ENCODE measurements at regions not wholly inside any gene's neighbourhood (a gene's known extent, or its start where the extent isn't known, plus 50 kb on each side); places are given as distances from the start of the nearest gene placed in this dataset.
"Not testable (repeated sequence)": the region's sequence is repeated elsewhere in the genome, so short reads cannot be mapped to it uniquely, and the experiment has no call there.

GRCh38 chr3:106276151-106276550, 407.3 kb upstream of the CBLB start:
- no peak for DNase-seq

- no peak for DNase-seq
Measured at GRCh38 chr3:106276755-106277612, 408.2 kb upstream of the CBLB start.

GRCh38 chr3:106277731-106278130, 408.9 kb upstream of the CBLB start:
- no peak for DNase-seq

- DNase-seq = no peak
Measured at GRCh38 chr3:106281221-106281620, 412.4 kb upstream of the CBLB start.

- DNase-seq = no peak
Measured at GRCh38 chr3:106282943-106283342, 414.1 kb upstream of the CBLB start.

GRCh38 chr3:106288781-106289180, 420.0 kb upstream of the CBLB start:
- no peak for DNase-seq

- DNase-seq = no peak
Measured at GRCh38 chr3:106290304-106290997, 421.6 kb upstream of the CBLB start.

- no peak for DNase-seq
Measured at GRCh38 chr3:106293161-106293560, 424.3 kb upstream of the CBLB start.

GRCh38 chr3:106294121-106294520, 425.3 kb upstream of the CBLB start:
- DNase-seq = no peak

- no peak for DNase-seq
Measured at GRCh38 chr3:106296062-106296461, 427.2 kb upstream of the CBLB start.

- DNase-seq = no peak
Measured at GRCh38 chr3:106299300-106300098, 430.7 kb upstream of the CBLB start.

GRCh38 chr3:106302451-106303221, 433.8 kb upstream of the CBLB start:
- DNase-seq = no peak

- no peak for DNase-seq
Measured at GRCh38 chr3:106303766-106304165, 435.0 kb upstream of the CBLB start.

GRCh38 chr3:106305127-106305526, 436.3 kb upstream of the CBLB start:
- DNase-seq = no peak

- DNase-seq = no peak
Measured at GRCh38 chr3:106305882-106306435, 437.1 kb upstream of the CBLB start.

- no peak for DNase-seq
Measured at GRCh38 chr3:106309274-106309673, 440.5 kb upstream of the CBLB start.

GRCh38 chr3:106309798-106310197, 441.0 kb upstream of the CBLB start:
- not testable (repeated sequence) for DNase-seq

GRCh38 chr3:106317141-106318055, 448.6 kb upstream of the CBLB start:
- DNase-seq = no peak

- not testable (repeated sequence) for DNase-seq
Measured at GRCh38 chr3:106321438-106321837, 452.6 kb upstream of the CBLB start.

GRCh38 chr3:106323586-106323985, 454.8 kb upstream of the CBLB start:
- DNase-seq = no peak
